H9 (cell line): ENCODE measurements at regions not wholly inside any gene's neighbourhood (a gene's known extent, or its start where the extent isn't known, plus 50 kb on each side); places are given as distances from the start of the nearest gene placed in this dataset.
A peak's percentile ranks its signal among the peaks of the same experiment; 100 is the strongest.

Experiments used
- DNase-seq: peaks from one replicate; pipeline ENCODE4 v3.0.0-alpha.2; 2017
- H2AFZ ChIP-seq: one replicate; pipeline ENCODE4 v1.6.1; 2013; ENCODE audit warnings: mild to moderate bottlenecking, low read length, control low read depth, moderate library complexity
- H2AK5ac ChIP-seq: 2 replicates; pipeline ENCODE4 v1.6.1; 2013; ENCODE audit warnings: low read length, control low read depth, mixed read lengths; ENCODE audit not compliant: insufficient read length
- H2BK120ac ChIP-seq: one replicate; pipeline ENCODE4 v1.6.1; 2013; ENCODE audit warnings: low read depth, mild to moderate bottlenecking, low read length, control low read depth, inconsistent platforms; ENCODE audit not compliant: poor library complexity, severe bottlenecking
- H2BK12ac ChIP-seq: 2 replicates; pipeline ENCODE4 v1.6.1; 2013; ENCODE audit warnings: low read length, control low read depth, mixed read lengths, low read depth; ENCODE audit not compliant: insufficient read length
- H2BK15ac ChIP-seq: 2 replicates; pipeline ENCODE4 v1.6.1; 2013; ENCODE audit warnings: low read depth, low read length, control low read depth
- H2BK20ac ChIP-seq: one replicate; pipeline ENCODE4 v1.6.1; 2013; ENCODE audit warnings: low read depth, mild to moderate bottlenecking, low read length, control low read depth, inconsistent platforms; ENCODE audit not compliant: poor library complexity, severe bottlenecking
- H2BK5ac ChIP-seq: 2 replicates; pipeline ENCODE4 v1.6.1; 2013; ENCODE audit warnings: low read length, control low read depth, mixed read lengths; ENCODE audit not compliant: insufficient read length
- H3K14ac ChIP-seq: 2 replicates; pipeline ENCODE4 v1.6.1; 2013; ENCODE audit warnings: low read length, control low read depth; ENCODE audit not compliant: insufficient read depth
- H3K18ac ChIP-seq: 2 replicates; pipeline ENCODE4 v1.6.1; 2013; ENCODE audit warnings: low read depth, mild to moderate bottlenecking, mixed read lengths, low read length, control low read depth; ENCODE audit not compliant: insufficient read length
- H3K23ac ChIP-seq: 2 replicates; pipeline ENCODE4 v1.6.1; 2013; ENCODE audit warnings: low read length, control low read depth, mixed read lengths, low read depth; ENCODE audit not compliant: insufficient read length
- H3K23me2 ChIP-seq: 2 replicates; pipeline ENCODE4 v1.6.1; 2013; ENCODE audit warnings: low read depth, mild to moderate bottlenecking, mixed read lengths, low read length, control low read depth; ENCODE audit not compliant: insufficient read length, poor library complexity, severe bottlenecking
- H3K27ac ChIP-seq: 2 replicates; pipeline ENCODE4 v1.5.1; 2013; ENCODE audit warnings: low read length, control low read depth, mixed read lengths, low read depth; ENCODE audit not compliant: insufficient read length
- H3K27me3 ChIP-seq: 2 replicates; pipeline ENCODE4 v1.6.1; 2013; ENCODE audit warnings: low read length, control low read depth, inconsistent platforms; ENCODE audit not compliant: insufficient read depth
- H3K4ac ChIP-seq: 2 replicates; pipeline ENCODE4 v1.6.1; 2013; ENCODE audit warnings: low read depth, mild to moderate bottlenecking, control low read depth, inconsistent platforms, low read length, moderate library complexity
- H3K4me1 ChIP-seq: 2 replicates; pipeline ENCODE4 v1.6.1; 2013; ENCODE audit warnings: low read length, control low read depth, inconsistent platforms; ENCODE audit not compliant: insufficient read depth
- H3K4me2 ChIP-seq: 2 replicates; pipeline ENCODE4 v1.6.1; 2013; ENCODE audit warnings: low read length, control low read depth, mixed read lengths; ENCODE audit not compliant: insufficient read length, insufficient read depth
- H3K56ac ChIP-seq: 2 replicates; pipeline ENCODE4 v1.6.1; 2013; ENCODE audit warnings: low read depth, mild to moderate bottlenecking, mixed read lengths, low read length, control low read depth; ENCODE audit not compliant: insufficient read length
- H3K79me1 ChIP-seq: 2 replicates; pipeline ENCODE4 v1.6.1; 2013; ENCODE audit warnings: low read depth, mild to moderate bottlenecking, moderate library complexity, low read length, control low read depth, inconsistent platforms; ENCODE audit not compliant: insufficient read depth, poor library complexity, severe bottlenecking
- H3K79me2 ChIP-seq: 2 replicates; pipeline ENCODE4 v1.6.1; 2013; ENCODE audit warnings: low read length, control low read depth, inconsistent platforms; ENCODE audit not compliant: insufficient read depth
- H3K9ac ChIP-seq: 2 replicates; pipeline ENCODE4 v1.6.1; 2013; ENCODE audit warnings: low read length, control low read depth, mixed read lengths; ENCODE audit not compliant: insufficient read length; ENCODE audit errors: extremely low read depth
- H3K9me3 ChIP-seq: one replicate; pipeline ENCODE4 v1.6.1; 2013; ENCODE audit warnings: low read depth, low read length, inconsistent platforms; ENCODE audit not compliant: control insufficient read depth
- H3T11ph ChIP-seq: one replicate; pipeline ENCODE4 v1.6.1; 2013; ENCODE audit warnings: mild to moderate bottlenecking, low read length, control low read depth, inconsistent platforms
- H4K20me1 ChIP-seq: one replicate; pipeline ENCODE4 v1.6.1; 2013; ENCODE audit not compliant: control insufficient read depth, insufficient read length, insufficient read depth
- H4K5ac ChIP-seq: 2 replicates; pipeline ENCODE4 v1.6.1; 2013; ENCODE audit warnings: low read depth, mild to moderate bottlenecking, mixed read lengths, low read length, control low read depth; ENCODE audit not compliant: insufficient read length
- H4K8ac ChIP-seq: replicated peaks from 2 replicates; pipeline ENCODE4 v1.6.1; 2013; ENCODE audit warnings: low read length, control low read depth, mixed read lengths, low read depth; ENCODE audit not compliant: insufficient read length
- H4K91ac ChIP-seq: 2 replicates; pipeline ENCODE4 v1.6.1; 2013; ENCODE audit warnings: low read depth, mild to moderate bottlenecking, moderate library complexity, mixed read lengths, low read length, control low read depth; ENCODE audit not compliant: insufficient read length
- H3K27ac Mint-ChIP-seq, 3 experiments: 2 replicates in 2 of 3; 3 replicates in 1 of 3; pipeline ENCODE4 v1.8.0; 2020 to 2021; ENCODE audit warnings: mixed read lengths in 3 of 3, mild to moderate bottlenecking in 1 of 3, moderate library complexity in 1 of 3
- H3K27me3 Mint-ChIP-seq: 2 replicates; pipeline ENCODE4 v1.8.0; 2021; ENCODE audit warnings: low read depth, mild to moderate bottlenecking, moderate library complexity, mixed read lengths
- H3K36me3 Mint-ChIP-seq, 3 experiments: 2 replicates in 2 of 3; 3 replicates in 1 of 3; pipeline ENCODE4 v1.8.0; 2020 to 2021; ENCODE audit warnings: low read depth in 3 of 3, mixed read lengths in 3 of 3; ENCODE audit not compliant: insufficient read depth in 1 of 3
- H3K4me1 Mint-ChIP-seq, 2 experiments: 2 replicates each; pipeline ENCODE4 v1.8.0; 2020; ENCODE audit warnings: mixed read lengths in 2 of 2
- H3K4me3 Mint-ChIP-seq, 2 experiments: 2 replicates in 1 of 2; 3 replicates in 1 of 2; pipeline ENCODE4 v1.8.0; 2020 to 2021; ENCODE audit warnings: mild to moderate bottlenecking in 2 of 2, mixed read lengths in 2 of 2, moderate library complexity in 1 of 2
- H3K9me3 Mint-ChIP-seq, 2 experiments: 2 replicates in 1 of 2; 3 replicates in 1 of 2; pipeline ENCODE4 v1.8.0; 2020; ENCODE audit warnings: mild to moderate bottlenecking in 2 of 2, mixed read lengths in 2 of 2, moderate library complexity in 1 of 2
- WGBS: extraction: QIAGEN DNeasy Blood & Tissue Kit; methylation state at CpG from one replicate; pipeline ENCODE4 v1.1.7; 2013; ENCODE audit warnings: missing lambda C conversion rate, low lambda C conversion rate, mixed read lengths; ENCODE audit not compliant: insufficient read length; ENCODE audit errors: extremely low coverage; 5-methylcytosine and 5-hydroxymethylcytosine counted together
- TF ChIP-seq, protein P1 (sequence below): fragments of 200-600 bp; sonication (generic); conservative IDR thresholded peaks from 3 replicates; pipeline ENCODE4 v1.8.0; 2021; ENCODE audit warnings: antibody characterized with exemption, mild to moderate bottlenecking

DNA sequence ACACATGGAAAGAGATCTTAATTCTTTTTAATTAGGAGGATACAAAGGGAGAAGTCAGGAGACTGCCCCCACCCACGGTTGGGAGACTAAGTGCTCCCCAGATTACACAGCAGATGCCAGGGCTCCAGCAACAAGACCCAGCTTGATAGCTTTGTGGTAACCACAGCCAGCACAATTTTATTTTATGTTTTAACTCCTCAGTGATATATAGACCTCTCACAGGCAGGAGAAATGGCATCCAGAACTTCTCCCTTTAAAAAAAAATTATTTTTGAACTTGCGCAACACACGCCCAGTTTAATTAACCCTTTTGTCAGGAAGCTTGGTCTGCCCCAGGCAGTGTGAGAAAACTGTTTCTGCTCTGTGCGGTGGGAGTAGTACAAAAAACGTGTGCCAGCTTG, 62.6 kb upstream of the ACOT11 start:
- Histone ChIP-seq H3K56ac (no peak overlapping the region), H2BK20ac (no peak overlapping the region), H3K9me3 (no peaks in the 10 kb centered on the region), H4K20me1 (no peaks in the 10 kb centered on the region), H4K91ac (no peak overlapping the region), H4K5ac (no peak overlapping the region), H3K9ac (no peak overlapping the region), H3K79me2 (no peaks in the 10 kb centered on the region), H3K18ac (no peak overlapping the region), H3K4me1 (peaks cover 9% of the 10 kb centered on the region; the same call in 1 of the 2 replicates), H3K27ac (no peak overlapping the region), H3K4me2 (no peak overlapping the region), H3K14ac (no peak overlapping the region), H2BK120ac (no peak overlapping the region), H3K79me1 (no peaks in the 10 kb centered on the region), H2BK15ac (no peak overlapping the region), H3K23ac (no peak overlapping the region), H2AK5ac (no peak overlapping the region), H4K8ac (no peak overlapping the region), H2BK5ac (no peak overlapping the region), H2AFZ (no peak overlapping the region), H3K4ac (no peak overlapping the region), H3K27me3 (peaks cover 5% of the 10 kb centered on the region; the same call in 1 of the 2 replicates), H3K23me2 (peaks cover 15% of the 10 kb centered on the region), H3T11ph (no peak overlapping the region), H2BK12ac (no peak overlapping the region)
- DNase-seq = no peak
- peaks cover 37% of the 10 kb centered on the region for H3K27me3 Mint-ChIP-seq
- H3K9me3 Mint-ChIP-seq = no peaks in the 10 kb centered on the region
- H3K36me3 Mint-ChIP-seq = no peaks in the 10 kb centered on the region; a peak in 1 of 7 replicates
- H3K27ac Mint-ChIP-seq = peak overlapping the region in 1 of 3 experiments; percentile 30; a peak in 1 of 7 replicates
- peaks cover 54 to 57% of the 10 kb centered on the region in 2 experiments for H3K4me1 Mint-ChIP-seq
- no CpG with 5 or more reads among the region's 5 CpGs for WGBS
- TF ChIP-seq, protein P1, sequence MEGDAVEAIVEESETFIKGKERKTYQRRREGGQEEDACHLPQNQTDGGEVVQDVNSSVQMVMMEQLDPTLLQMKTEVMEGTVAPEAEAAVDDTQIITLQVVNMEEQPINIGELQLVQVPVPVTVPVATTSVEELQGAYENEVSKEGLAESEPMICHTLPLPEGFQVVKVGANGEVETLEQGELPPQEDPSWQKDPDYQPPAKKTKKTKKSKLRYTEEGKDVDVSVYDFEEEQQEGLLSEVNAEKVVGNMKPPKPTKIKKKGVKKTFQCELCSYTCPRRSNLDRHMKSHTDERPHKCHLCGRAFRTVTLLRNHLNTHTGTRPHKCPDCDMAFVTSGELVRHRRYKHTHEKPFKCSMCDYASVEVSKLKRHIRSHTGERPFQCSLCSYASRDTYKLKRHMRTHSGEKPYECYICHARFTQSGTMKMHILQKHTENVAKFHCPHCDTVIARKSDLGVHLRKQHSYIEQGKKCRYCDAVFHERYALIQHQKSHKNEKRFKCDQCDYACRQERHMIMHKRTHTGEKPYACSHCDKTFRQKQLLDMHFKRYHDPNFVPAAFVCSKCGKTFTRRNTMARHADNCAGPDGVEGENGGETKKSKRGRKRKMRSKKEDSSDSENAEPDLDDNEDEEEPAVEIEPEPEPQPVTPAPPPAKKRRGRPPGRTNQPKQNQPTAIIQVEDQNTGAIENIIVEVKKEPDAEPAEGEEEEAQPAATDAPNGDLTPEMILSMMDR = no peak
- no peak overlapping the region; a peak in 1 of 5 replicates for H3K4me3 Mint-ChIP-seq
